SW 1271 (cell line): ENCODE measurements at regions not wholly inside any gene's neighbourhood (a gene's known extent, or its start where the extent isn't known, plus 50 kb on each side); places are given as distances from the start of the nearest gene placed in this dataset.
A peak's percentile ranks its signal among the peaks of the same experiment; 100 is the strongest.

Experiments
- DNase-seq, 2 experiments: peaks; one replicate each; lab custom pipeline; 2025; lab: John Stamatoyannopoulos, UW

DNA sequence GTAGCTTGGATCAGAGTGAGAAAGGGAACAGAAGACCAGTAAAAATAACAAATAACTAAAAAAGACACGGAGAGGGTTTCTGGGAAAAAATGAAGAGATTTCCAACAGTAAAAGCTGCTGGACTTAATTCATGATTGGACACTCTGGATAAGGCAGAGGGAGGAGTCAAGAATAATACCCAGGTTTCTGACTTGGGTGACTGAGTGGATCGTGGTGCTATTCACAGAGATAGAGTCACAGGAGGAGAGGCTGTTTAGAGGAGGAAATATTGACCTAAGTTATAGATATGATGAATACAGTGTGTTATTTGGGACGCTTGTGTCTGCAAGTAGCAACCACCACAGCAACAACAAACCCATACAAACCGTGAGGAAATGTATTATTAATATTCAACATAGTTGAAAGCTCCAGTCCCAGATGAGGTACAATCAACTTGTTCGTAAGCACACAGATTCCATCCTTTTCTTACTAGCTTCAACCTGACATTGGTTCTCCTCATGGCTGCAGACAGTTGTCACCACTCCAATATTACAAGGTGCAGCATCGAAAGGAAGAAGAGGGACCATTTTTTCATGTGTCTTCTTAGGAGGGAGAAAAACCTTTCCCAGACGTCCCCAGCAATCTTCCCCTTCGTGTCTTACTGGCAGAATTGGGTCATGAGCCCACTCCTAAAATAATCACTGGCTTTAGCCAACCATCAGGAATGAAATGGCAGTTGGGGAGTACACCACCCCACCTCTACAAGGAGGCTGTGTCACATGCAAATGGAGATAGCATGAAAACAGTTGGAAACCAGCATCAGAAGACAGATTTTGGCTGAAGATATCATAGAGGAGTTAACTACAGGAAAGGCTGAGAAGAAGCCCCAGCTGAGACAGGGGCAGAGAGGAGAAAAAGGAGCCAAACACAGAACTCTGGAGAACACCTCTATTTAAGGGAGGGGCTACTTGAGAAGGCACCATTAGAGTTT, 387.8 kb downstream of the SHQ1 start:
- DNase-seq = no peak

DNA sequence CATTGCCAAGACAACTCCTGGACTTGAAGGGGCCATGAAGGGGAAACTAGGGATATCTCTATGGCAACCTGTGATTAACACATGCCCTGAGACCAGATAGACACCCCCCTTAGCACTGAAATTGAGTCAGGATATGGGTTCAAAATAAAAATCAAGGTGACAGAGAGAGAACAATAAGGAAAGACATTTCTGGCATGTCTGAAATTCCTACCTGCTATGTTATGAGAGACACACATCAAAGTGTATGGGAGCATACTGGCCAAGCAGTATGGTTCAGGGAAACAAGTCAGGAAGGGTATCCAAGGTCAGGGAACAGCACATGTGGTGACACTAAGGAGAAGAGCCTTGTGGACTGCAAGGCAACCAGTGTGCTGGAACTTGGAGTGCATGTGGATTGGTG, 388.7 kb downstream of the SHQ1 start:
- no peak for DNase-seq

GRCh38 chr3:72458375-72458774, 389.9 kb downstream of the SHQ1 start:
- no peak for DNase-seq

GRCh38 chr3:72454441-72454840, 393.8 kb downstream of the SHQ1 start:
- DNase-seq = no peak

DNA sequence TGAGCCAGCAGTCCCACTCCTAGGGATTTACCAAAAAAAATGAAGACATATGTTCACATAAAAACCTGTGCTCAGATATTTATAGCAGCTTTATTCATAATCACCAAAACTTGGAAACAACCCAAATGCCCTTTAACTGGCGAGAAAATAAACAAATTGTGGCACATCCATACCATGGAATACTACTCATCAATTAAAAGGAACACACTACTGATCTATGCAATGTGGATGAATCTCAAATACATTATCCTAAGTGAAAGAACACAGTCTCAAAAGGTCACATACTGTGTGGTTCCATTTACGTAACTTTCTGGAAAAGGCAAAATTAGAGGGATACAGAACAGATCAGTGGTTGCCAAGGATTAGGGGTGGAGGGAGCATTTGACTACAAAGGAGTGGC, 394.5 kb downstream of the SHQ1 start:
- DNase-seq = no peak

DNA sequence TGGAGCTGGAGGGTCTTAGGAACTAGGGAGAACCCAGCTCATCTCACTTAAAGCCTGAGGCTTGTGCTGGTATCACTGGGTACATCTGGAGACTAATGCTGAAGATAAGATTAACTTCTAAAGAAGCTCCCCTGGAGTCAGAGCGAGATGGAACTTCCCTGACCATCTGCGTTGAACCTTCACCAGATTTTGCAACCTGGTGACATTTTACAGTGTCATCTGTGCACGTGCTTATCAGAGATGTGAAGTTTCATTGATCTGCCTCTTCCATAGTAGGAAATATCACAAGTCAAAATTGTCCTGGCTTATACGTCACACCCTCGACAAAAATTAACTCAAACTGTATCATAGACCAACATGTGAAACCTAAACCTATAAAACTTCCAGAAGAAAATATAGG, 395.5 kb downstream of the SHQ1 start:
- no peak for DNase-seq

- no peak for DNase-seq
Measured at GRCh38 chr3:72451841-72452240, 396.4 kb downstream of the SHQ1 start.

DNA sequence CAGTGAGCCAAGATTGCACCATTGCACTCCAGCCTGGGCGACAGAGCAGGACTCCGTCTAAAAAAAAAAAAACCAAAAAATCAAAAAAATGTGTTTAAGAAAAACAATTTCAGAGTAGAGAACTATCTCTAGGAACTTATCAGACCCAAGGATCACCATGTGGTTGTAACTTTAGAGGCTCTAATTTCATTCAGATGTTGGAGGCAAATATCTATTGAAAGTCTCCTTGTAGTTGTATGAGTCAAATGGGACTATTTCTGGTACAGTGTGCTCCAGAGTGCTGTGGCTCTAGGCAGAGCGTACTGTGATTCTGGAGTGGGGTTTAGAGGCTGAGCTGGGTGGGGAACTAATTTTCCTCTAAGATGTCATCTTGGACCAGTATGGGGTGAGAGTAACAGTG, 398.7 kb downstream of the SHQ1 start:
- DNase-seq = no peak

DNA sequence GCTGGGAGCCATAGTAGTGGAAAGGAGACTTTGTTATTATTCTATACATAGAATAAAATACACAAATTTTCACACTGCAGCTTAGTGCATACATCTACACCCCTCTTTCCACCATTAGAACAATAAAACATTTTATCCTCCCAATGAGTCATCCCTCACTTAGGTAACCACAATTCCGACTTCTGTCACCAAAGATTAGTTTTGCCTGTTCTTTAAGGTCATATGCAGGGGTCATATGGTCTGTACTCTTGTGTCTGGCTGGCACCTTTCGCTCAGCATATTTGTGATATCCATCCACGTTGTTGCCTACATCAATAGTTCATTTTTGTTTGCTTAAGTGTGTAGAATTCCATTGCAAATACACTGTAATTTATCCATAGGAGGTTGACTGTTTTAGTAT, 399.4 kb downstream of the SHQ1 start:
- no peak for DNase-seq

- no peak for DNase-seq
Measured at GRCh38 chr3:72448375-72448823, 399.8 kb downstream of the SHQ1 start.

GRCh38 chr3:72447059-72447946, 400.9 kb downstream of the SHQ1 start:
- DNase-seq = peak; percentile 11 to 66

DNA sequence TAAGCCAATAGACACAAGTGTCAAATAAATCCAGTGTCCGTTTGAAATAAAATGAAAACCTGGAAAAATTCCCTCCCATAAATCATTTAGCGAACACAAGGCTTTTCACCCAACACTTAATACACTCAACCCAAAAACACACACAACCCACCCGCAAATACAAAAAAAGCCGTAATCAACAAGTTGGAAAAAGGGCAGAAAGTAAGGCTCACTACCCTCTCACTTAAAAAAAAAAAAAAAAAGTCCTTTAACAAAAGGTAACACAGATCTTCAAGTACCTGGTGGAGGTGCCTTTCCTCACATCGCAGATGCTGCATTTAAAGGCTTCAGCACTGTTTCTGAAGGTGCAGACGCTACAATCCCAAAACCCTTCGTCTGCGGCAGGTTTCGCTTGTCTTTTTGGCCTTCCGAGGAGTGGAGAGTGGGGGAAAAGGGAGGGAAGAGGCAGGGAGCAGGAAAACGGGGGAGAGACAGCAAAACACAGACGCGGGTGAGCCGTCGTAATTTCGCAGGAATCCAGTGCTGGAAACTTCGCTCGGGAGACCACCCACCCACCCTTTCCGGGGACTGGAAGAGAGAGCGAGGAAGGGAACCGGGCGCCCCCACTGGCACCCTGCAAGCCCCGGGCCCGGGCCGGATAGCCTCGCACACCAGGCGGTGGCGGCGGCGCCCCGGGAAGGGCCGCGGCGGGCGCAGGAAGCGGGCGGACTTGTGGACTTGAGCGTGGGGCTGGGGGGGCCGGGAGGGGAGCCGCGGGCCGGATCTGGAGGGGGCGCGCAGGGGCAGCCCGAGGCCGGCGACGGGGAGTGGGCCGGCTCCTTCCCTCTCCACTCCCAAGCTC, 401.8 kb downstream of the SHQ1 start, which contains the start of gene RYBP:
Gene RYBP, minus strand, starts transcription at position 404 of the 841 bp plus-strand sequence.
- DNase-seq = peak in 1 of 2 experiments; percentile 24

GRCh38 chr3:72445827-72446217, 402.4 kb downstream of the SHQ1 start:
- no peak for DNase-seq

- DNase-seq = no peak
Measured at GRCh38 chr3:72444656-72445223, 403.5 kb downstream of the SHQ1 start.

DNA sequence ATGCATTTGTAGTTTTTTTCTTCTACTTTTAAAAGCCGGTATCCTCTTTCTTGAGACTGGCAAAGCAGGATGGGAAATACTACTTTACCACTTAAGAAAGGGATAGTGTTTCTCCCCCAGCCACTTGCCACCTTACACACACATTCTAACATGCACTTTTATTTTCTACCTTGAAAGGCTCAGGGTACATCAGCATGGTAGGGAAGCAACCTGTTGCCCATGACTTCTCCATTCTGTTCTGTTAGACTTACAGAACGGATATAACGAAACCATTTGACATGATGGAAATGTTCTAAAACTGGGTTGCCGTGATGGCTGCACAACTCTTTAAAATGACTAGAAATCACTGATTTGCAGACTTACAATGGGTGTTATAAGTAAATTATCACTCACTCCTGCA, 405.5 kb downstream of the SHQ1 start:
- no peak for DNase-seq

- no peak for DNase-seq
Measured at GRCh38 chr3:72441284-72441994, 406.8 kb downstream of the SHQ1 start.

DNA sequence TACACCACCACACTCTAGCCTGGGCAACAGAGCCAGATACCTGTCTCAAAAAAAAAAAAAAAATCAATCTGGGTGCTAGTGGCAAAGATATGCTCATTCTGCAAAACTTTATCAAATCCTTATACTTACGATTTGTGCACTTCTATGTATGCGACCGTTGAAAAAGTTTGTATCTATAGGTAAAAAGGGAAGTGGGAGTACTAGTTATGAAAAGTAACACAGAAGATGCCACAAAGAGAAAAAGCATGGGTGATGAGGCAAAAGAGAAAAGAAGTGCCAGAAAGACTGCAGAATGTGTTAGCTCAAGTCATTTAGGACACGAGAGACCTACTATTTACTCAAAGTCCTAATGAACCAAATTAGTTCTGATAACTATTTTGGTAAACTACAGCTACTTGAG, 407.8 kb downstream of the SHQ1 start:
- DNase-seq = no peak

DNA sequence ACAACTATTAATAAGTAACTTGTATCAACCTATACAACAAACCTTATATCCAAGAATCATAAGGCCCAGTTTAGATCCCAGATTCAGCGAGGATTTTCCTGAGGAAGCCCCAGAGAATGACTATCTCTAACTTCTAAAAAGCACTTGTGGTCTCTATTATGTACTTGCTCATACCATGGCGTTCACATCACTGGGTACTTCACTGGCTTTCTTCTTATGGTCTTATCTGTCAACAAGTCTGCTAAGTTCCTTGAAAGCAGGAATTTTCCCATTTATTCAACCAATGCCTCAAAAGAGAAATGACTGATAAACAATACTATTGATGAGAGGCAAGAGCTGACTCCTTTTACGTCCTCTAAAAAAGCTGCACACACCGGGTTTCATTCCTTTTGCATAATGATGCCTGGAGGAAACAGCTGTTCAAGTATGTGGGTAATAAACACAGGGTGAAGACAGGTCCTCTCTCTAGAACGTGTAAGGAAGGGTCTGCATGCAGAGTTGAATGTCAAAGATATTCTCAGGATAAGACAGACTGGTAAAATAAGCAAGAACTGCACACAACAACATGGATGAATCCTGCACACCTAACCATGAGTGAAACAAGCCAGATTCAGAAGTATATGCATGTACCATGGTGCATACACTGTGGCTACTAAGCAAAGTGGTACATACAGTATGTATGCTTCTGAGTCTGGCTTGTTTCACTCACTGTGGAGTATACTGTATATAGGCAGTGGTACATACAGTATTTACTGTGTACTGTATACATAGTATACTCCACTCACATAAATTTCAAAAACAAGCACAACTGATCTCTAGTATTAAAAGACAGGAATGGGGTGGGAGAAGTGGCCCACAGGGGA, 408.7 kb downstream of the SHQ1 start:
- no peak for DNase-seq

DNA sequence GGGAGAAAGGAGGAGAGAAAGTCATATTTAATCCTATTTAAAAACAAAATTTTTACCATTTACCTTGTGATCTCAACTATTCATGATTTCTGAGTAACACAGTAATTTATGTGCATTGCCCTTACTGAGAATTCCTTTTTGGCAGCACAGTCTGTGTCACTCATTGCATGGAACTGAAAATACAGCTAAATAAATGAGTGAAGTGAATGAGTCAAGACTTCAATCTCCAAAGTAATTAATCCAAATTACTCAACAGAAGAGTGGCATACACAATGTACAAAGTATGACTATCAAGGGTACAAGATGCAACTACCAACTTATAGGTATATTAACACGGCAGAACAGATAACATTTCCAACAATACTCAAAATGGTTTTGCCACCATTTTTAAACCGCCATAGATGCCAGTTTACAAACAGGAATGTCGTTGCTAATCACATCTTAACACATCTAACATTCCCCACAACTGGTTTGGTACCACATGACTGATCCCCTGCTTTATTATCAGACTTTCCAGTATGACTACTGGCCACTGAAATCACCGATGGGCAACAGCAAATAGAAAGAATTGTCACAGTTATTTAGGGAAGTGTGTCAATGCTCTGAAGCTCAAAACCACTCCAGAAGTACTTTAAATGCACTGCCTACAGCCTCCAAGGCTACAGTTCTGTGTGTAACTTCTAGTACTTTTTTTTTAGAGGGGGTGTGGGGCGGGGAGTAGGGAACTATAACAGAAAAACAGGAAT, 410.4 kb downstream of the SHQ1 start:
- no peak for DNase-seq
